Glutamatergic neuron (in vitro differentiated cells): ENCODE measurements at regions not wholly inside any gene's neighbourhood (a gene's known extent, or its start where the extent isn't known, plus 50 kb on each side); places are given as distances from the start of the nearest gene placed in this dataset.

ENCODE experiments used
- DNase-seq: peaks from one replicate; pipeline ENCODE4 v3.0.0; 2022
- H3K27ac Mint-ChIP-seq: one replicate; pipeline ENCODE4 v1.8.0; 2020; ENCODE audit warnings: mild to moderate bottlenecking, mixed read lengths, inconsistent platforms; ENCODE audit not compliant: unreplicated experiment
- H3K27me3 Mint-ChIP-seq: one replicate; pipeline ENCODE4 v1.8.0; 2020; ENCODE audit warnings: mild to moderate bottlenecking, moderate library complexity, mixed read lengths, inconsistent platforms; ENCODE audit not compliant: unreplicated experiment
- H3K36me3 Mint-ChIP-seq: one replicate; pipeline ENCODE4 v1.8.0; 2020; ENCODE audit warnings: mild to moderate bottlenecking, mixed read lengths, inconsistent platforms; ENCODE audit not compliant: unreplicated experiment
- H3K4me1 Mint-ChIP-seq: one replicate; pipeline ENCODE4 v1.8.0; 2020; ENCODE audit warnings: mild to moderate bottlenecking, low read depth, mixed read lengths, inconsistent platforms; ENCODE audit not compliant: unreplicated experiment
- H3K4me3 Mint-ChIP-seq: one replicate; pipeline ENCODE4 v1.8.0; 2020; ENCODE audit warnings: mild to moderate bottlenecking, mixed read lengths, inconsistent platforms; ENCODE audit not compliant: unreplicated experiment
- H3K9me3 Mint-ChIP-seq: one replicate; pipeline ENCODE4 v1.8.0; 2020; ENCODE audit warnings: mild to moderate bottlenecking, moderate library complexity, mixed read lengths, inconsistent platforms; ENCODE audit not compliant: unreplicated experiment
- TF ChIP-seq, protein P1 (sequence below): fragments of 200-600 bp; sonication (generic); IDR thresholded peaks from one replicate; pipeline ENCODE4 v1.5.0; 2021; ENCODE audit not compliant: partially characterized antibody, unreplicated experiment

DNA sequence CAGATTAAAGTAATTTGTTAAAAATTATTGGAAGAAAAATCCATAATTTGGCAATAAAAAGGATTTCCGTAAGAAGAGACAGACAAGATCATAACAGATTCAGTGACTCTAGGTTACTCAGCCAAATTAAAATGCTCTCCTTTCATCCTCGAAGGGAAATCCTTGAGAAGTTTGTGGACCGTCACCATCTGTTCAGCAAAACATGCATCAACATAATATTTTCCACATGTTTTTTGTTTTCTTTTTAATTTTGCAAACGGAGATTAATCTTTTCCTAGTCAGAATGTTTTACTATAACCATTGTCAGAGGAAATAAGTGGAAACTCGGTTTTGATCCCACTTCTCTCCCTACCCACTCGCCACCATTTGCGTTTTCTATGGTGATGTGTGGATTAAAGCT, 128.3 kb downstream of the TMCO5A start:
- H3K27me3 Mint-ChIP-seq: peaks cover 5% of the 10 kb centered on the region
- no peaks in the 10 kb centered on the region for H3K36me3 Mint-ChIP-seq
- no peak overlapping the region for H3K27ac Mint-ChIP-seq
- H3K9me3 Mint-ChIP-seq: no peaks in the 10 kb centered on the region
- H3K4me1 Mint-ChIP-seq: no peaks in the 10 kb centered on the region
- TF ChIP-seq, protein P1, sequence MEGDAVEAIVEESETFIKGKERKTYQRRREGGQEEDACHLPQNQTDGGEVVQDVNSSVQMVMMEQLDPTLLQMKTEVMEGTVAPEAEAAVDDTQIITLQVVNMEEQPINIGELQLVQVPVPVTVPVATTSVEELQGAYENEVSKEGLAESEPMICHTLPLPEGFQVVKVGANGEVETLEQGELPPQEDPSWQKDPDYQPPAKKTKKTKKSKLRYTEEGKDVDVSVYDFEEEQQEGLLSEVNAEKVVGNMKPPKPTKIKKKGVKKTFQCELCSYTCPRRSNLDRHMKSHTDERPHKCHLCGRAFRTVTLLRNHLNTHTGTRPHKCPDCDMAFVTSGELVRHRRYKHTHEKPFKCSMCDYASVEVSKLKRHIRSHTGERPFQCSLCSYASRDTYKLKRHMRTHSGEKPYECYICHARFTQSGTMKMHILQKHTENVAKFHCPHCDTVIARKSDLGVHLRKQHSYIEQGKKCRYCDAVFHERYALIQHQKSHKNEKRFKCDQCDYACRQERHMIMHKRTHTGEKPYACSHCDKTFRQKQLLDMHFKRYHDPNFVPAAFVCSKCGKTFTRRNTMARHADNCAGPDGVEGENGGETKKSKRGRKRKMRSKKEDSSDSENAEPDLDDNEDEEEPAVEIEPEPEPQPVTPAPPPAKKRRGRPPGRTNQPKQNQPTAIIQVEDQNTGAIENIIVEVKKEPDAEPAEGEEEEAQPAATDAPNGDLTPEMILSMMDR: no peak
- DNase-seq: no peak
- H3K4me3 Mint-ChIP-seq: no peak overlapping the region

DNA sequence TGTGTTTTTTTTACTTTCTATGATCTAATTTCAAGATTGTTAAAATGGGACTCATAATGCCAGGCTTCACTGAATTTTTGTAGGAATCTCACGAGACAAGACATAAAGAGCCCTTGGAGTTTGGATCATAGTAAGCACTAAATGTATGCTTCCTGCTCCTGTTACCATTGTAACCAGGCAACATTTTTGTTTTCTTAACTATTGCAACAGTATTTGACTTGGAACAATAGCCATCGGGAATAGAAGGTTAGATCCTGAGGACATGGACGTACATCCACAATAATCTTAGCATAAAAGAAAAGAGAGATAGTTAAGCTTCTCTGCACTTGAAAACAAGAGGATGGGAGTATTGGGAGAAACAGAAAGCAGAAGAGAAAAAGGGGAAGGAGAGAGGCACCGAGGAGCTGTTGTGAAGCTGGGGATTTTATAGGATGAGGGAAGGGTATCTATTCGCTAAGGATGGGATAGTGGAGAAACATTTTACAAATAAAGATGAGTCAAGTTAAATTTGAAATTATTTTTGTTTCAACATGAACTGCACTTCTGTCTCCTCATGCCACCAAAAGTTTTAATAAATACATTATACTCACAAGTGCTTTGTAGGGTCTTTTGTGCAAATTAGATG, 131.4 kb downstream of the TMCO5A start:
- TF ChIP-seq, protein P1: no peak
- no peak for DNase-seq
- H3K27me3 Mint-ChIP-seq: peaks cover 6% of the 10 kb centered on the region
- no peaks in the 10 kb centered on the region for H3K36me3 Mint-ChIP-seq
- peaks cover 4% of the 10 kb centered on the region for H3K4me1 Mint-ChIP-seq
- no peak overlapping the region for H3K4me3 Mint-ChIP-seq
- no peak overlapping the region for H3K27ac Mint-ChIP-seq
- H3K9me3 Mint-ChIP-seq: no peaks in the 10 kb centered on the region

DNA sequence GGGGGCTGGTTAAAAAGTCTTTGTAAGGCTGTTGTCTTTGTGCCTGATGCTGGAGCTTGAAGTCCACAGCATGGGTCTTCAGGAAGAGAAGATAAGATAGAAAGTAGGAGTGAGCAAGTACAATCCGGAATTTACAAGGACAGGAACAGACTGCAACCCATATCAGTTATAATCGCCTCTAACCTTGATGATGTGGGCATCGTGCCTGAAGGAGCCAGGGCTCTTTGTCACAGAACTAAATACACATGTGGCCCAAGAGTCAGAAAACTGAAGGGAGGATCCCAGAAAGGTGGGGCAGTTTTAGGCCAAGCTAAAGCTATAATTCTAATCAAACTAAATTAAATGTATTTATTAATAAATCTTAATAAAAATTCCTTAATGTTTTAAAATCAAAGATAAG, 132.2 kb downstream of the TMCO5A start:
- Mint-ChIP-seq H3K4me1 (peaks cover 4% of the 10 kb centered on the region), H3K36me3 (no peaks in the 10 kb centered on the region), H3K27ac (no peak overlapping the region), H3K27me3 (peaks cover 6% of the 10 kb centered on the region), H3K4me3 (no peak overlapping the region), H3K9me3 (no peaks in the 10 kb centered on the region)
- DNase-seq: no peak
- TF ChIP-seq, protein P1: no peak

DNA sequence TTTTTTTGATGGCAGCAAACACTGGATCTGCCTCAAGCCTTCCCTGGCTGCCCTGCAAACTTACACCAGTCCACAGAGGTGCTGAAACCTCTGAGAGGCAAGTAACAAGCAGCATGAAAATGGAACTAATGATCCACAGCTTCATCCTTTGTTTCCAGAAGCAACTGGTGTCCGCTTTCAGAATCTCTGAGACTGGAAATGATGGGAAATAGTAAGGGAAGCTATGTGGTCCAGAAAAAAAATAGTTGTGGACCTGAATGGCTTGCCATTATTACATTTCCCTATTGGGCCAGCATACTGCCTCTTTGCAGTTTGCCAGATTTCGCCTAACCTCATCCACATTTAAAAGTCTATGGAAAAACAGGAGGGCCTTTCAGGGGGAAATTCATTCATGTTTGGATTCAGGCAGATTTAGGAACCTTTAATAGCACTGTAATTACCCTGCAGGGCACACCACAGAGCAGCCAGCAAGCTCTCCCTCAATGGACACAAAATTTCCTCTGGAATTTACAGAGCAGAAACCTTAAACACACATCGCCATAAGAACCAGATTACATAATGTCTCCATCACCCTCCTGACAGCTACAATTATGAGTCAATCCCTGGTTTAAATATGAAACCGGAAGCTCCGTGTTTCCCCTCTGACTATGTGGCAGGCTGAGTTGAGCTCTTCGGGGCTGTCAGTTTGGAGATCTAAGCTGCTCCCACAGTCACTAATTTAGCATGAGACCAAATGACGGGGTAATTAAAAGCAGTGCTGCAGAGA, 134.4 kb downstream of the TMCO5A start:
- TF ChIP-seq, protein P1: no peak
- Mint-ChIP-seq H3K4me3 (no peak overlapping the region), H3K36me3 (no peaks in the 10 kb centered on the region), H3K27me3 (peaks cover 6% of the 10 kb centered on the region), H3K27ac (no peak overlapping the region), H3K9me3 (peaks cover 7% of the 10 kb centered on the region), H3K4me1 (peaks cover 8% of the 10 kb centered on the region)
- DNase-seq: no peak

DNA sequence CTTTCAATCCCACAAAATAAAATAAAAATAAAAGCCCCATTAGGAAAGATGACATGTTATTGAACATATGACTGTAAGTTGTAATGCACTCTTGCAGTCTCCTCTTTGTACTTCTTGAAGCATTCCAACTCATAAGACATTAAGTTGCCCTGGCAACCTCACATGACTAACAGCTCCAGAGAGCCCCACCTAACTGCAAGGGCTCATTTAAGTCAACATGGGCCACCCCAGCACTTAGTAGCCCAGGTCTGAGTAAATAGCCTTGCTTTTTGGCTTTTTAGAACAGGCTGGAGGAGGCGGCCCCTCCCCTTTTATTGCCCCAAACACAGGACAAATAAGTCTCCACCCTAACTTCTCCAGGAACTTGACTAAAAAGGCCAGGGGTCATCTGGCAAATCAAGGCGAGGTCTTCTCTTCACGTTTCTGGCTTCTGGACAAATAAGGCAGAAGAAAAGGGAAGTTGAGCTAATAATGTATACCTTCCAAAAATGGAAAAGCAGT, 135.1 kb downstream of the TMCO5A start:
- no peak overlapping the region for H3K4me3 Mint-ChIP-seq
- H3K27ac Mint-ChIP-seq: no peak overlapping the region
- peaks cover 9% of the 10 kb centered on the region for H3K27me3 Mint-ChIP-seq

More for the DNA sequence above, 135.1 kb downstream of the TMCO5A start:
- TF ChIP-seq, protein P1: no peak
- H3K36me3 Mint-ChIP-seq: no peaks in the 10 kb centered on the region
- DNase-seq: no peak
- peaks cover 7% of the 10 kb centered on the region for H3K9me3 Mint-ChIP-seq
- H3K4me1 Mint-ChIP-seq: peaks cover 8% of the 10 kb centered on the region
